ENCODE measurements at regions not wholly inside any gene's neighbourhood (a gene's known extent, or its start where the extent isn't known, plus 50 kb on each side); places are given as distances from the start of the nearest gene placed in this dataset.

GRCh38 chr14:48857366-48857765, 728.8 kb downstream of the RPS29 start:
- Histone ChIP-seq H3K36me3 (ENCODE audit: control insufficient read depth in 1 of 2, insufficient read depth in 2 of 2, low read length in 2 of 2) (no peaks in the 10 kb centered on the region), H3K9me3 (ENCODE audit: control insufficient read depth in 1 of 2, insufficient read depth in 1 of 2, low read depth in 1 of 2, low read length in 2 of 2) (no peaks in the 10 kb centered on the region), H3K9ac (ENCODE audit: low read length) (no peak overlapping the region), H3K4me1 (ENCODE audit: control insufficient read depth in 1 of 2, insufficient read depth in 2 of 2, low read length in 2 of 2) (no peaks in the 10 kb centered on the region), H3K4me2 (ENCODE audit: low read length) (no peak overlapping the region), H3K27ac (ENCODE audit: low read depth, low read length) (no peak overlapping the region), H2AFZ (ENCODE audit: low read depth, low read length, poor library complexity, severe bottlenecking) (no peak overlapping the region), H3K4me3 (replicated peaks in 1 of 2; ENCODE audit: low read depth in 1 of 2, low read length in 2 of 2) (no peak overlapping the region), H3K27me3 (ENCODE audit: insufficient read depth, low read length) (no peaks in the 10 kb centered on the region), H3K79me2 (ENCODE audit: insufficient read depth, low read length) (no peaks in the 10 kb centered on the region), H3K9me2 (ENCODE audit: insufficient read depth) (no peaks in the 10 kb centered on the region), H4K20me1 (ENCODE audit: insufficient read depth) (no peaks in the 10 kb centered on the region)
- ChIA-PET RAD21 (ENCODE audit: low non-redundant PET in 1 of 2, low total read pairs in 2 of 2, uncharacterized antibody in 2 of 2, unreplicated experiment in 2 of 2) (no interaction called here), POLR2A (no interaction called here), CTCF (no interaction called here)
- no TSS peak for BruUV-seq (replicated peaks)
- intact Hi-C loops (cut with micrococcal nuclease), result no loop called here
- ATAC-seq, result no peak
- TF ChIP-seq CBX3 (IDR thresholded peaks at IDR 0.05; ENCODE audit: low read depth) (no peak), YY1 (IDR thresholded peaks at IDR 0.05; ENCODE audit: extremely low read depth, insufficient replicate concordance, low read depth, low read length) (no peak), SRF (IDR thresholded peaks at IDR 0.05; ENCODE audit: low read depth) (no peak), SIN3A (IDR thresholded peaks at IDR 0.05; ENCODE audit: low read depth) (no peak), EZH2phosphoT487 (IDR thresholded peaks at IDR 0.05; ENCODE audit: borderline replicate concordance) (no peak), TCF7L2 (IDR thresholded peaks at IDR 0.05; ENCODE audit: borderline replicate concordance, extremely low read depth, insufficient read depth, insufficient read length) (no peak), EZH2 (IDR thresholded peaks at IDR 0.05) (no peak), REST (IDR thresholded peaks at IDR 0.05; ENCODE audit: low read depth) (no peak), CEBPB (IDR thresholded peaks at IDR 0.05; ENCODE audit: low read depth) (no peak)
- no peak for DNase-seq (ENCODE audit: low read depth, low spot score)
